ENCODE measurements at regions not wholly inside any gene's neighbourhood (a gene's known extent, or its start where the extent isn't known, plus 50 kb on each side); places are given as distances from the start of the nearest gene placed in this dataset.
A peak's percentile ranks its signal among the peaks of the same experiment; 100 is the strongest.

DNA sequence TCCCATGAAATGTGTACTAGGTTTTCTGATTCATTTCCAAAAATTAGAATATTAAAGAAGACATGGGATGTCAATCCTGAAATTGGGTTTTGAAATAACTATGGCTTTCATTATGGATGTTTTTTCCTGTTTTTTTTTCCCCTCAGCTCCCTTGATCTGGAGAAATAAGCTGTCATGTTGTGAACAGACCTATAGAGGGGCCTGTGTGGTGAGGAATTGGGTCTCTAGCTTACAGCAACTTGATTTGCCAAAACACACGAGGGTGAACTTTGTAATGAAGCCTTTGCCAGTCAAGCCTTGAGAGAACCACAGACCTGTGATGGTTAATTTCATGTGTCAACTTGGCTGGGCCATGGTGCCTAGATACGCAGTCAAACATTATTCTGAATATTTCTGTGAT is 2413.6 kb downstream of the PCDH7 start:
- no peaks in the 10 kb centered on the region for H4K20me1 ChIP-seq (ENCODE audit: insufficient read depth, low read length)
- no peaks in the 10 kb centered on the region for H3K79me2 ChIP-seq (ENCODE audit: insufficient read depth, low read length)
- Mint-ChIP-seq H3K4me3 (no peak overlapping the region), H3K27me3 (ENCODE audit: low read depth in 3 of 3) (peaks cover 0 to 1% (median 0%) of the 10 kb centered on the region in 3 donors), H3K4me1 (no peaks in the 10 kb centered on the region), H3K36me3 (no peaks in the 10 kb centered on the region), H3K27ac (peak overlapping the region in 1 of 7 donors; percentile 58), H3K9me3 (peaks cover 0 to 5% (median 0%) of the 10 kb centered on the region in 7 donors)
- H3K9ac ChIP-seq (ENCODE audit: insufficient read depth, low read length, poor library complexity, severe bottlenecking): no peak overlapping the region
- H3K27ac ChIP-seq (ENCODE audit: low read depth in 1 of 2, low read length in 2 of 2): no peak overlapping the region
- TF ChIP-seq, protein P1, sequence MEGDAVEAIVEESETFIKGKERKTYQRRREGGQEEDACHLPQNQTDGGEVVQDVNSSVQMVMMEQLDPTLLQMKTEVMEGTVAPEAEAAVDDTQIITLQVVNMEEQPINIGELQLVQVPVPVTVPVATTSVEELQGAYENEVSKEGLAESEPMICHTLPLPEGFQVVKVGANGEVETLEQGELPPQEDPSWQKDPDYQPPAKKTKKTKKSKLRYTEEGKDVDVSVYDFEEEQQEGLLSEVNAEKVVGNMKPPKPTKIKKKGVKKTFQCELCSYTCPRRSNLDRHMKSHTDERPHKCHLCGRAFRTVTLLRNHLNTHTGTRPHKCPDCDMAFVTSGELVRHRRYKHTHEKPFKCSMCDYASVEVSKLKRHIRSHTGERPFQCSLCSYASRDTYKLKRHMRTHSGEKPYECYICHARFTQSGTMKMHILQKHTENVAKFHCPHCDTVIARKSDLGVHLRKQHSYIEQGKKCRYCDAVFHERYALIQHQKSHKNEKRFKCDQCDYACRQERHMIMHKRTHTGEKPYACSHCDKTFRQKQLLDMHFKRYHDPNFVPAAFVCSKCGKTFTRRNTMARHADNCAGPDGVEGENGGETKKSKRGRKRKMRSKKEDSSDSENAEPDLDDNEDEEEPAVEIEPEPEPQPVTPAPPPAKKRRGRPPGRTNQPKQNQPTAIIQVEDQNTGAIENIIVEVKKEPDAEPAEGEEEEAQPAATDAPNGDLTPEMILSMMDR (IDR thresholded peaks at IDR 0.05): no peak
- DNase-seq: no peak
- H2AFZ ChIP-seq (ENCODE audit: insufficient read depth, low read depth, low read length, poor library complexity, severe bottlenecking): no peak overlapping the region
- H3K4me1 ChIP-seq (ENCODE audit: control insufficient read depth in 1 of 2, insufficient read depth in 2 of 2, low read length in 2 of 2): no peaks in the 10 kb centered on the region
- no peaks in the 10 kb centered on the region for H3K9me3 ChIP-seq (replicated peaks in 1 of 2; ENCODE audit: control insufficient read depth in 1 of 2, insufficient read depth in 1 of 2, low read length in 2 of 2)
- no peaks in the 10 kb centered on the region for H3K27me3 ChIP-seq (ENCODE audit: control insufficient read depth in 2 of 2, insufficient read depth in 2 of 2, low read length in 2 of 2)
- intact Hi-C loops (cut with micrococcal nuclease): no loop called here
- 56% methylated on average over 1 of the region's 2 CpGs for WGBS (ENCODE audit: insufficient coverage)
- no peak overlapping the region for H3K4me2 ChIP-seq (replicated peaks; ENCODE audit: extremely low read depth, low read length, poor library complexity, severe bottlenecking)
- H3K36me3 ChIP-seq (replicated peaks in 1 of 2; ENCODE audit: control insufficient read depth in 1 of 2, insufficient read depth in 2 of 2, low read length in 2 of 2): no peaks in the 10 kb centered on the region
- no peak overlapping the region for H3K4me3 ChIP-seq (replicated peaks in 1 of 3; ENCODE audit: low read depth in 2 of 3, low read length in 3 of 3)

DNA sequence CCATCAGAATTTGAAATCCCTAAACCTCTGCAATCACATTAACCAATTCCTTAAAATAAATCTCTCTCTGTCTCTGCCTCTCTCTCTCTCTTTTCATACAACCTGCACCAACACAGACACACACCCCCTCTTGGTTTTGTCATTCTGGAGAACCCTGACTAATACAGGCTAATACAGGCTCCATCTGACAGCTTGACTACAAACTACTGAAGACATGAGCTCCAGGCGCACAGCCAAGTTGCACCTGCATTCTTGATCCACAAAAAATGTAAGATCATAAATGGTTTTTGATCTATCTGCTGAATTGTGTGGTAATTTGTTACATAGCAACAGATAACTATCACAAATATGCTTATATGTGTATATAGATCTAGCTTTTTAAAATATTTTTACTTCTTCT is 2414.2 kb downstream of the PCDH7 start:
- H3K4me1 Mint-ChIP-seq: no peaks in the 10 kb centered on the region
- H3K27me3 ChIP-seq (ENCODE audit: control insufficient read depth in 2 of 2, insufficient read depth in 2 of 2, low read length in 2 of 2): no peaks in the 10 kb centered on the region
- no peak overlapping the region for H3K4me3 Mint-ChIP-seq
- intact Hi-C loops (cut with micrococcal nuclease): no loop called here
- H3K27ac Mint-ChIP-seq: no peak overlapping the region
- H3K79me2 ChIP-seq (ENCODE audit: insufficient read depth, low read length): no peaks in the 10 kb centered on the region
- WGBS (ENCODE audit: insufficient coverage): no CpG with 5 or more reads among the region's 1 CpG
- H2AFZ ChIP-seq (ENCODE audit: insufficient read depth, low read depth, low read length, poor library complexity, severe bottlenecking): no peak overlapping the region
- H3K27ac ChIP-seq (ENCODE audit: low read depth in 1 of 2, low read length in 2 of 2): no peak overlapping the region
- H3K9me3 ChIP-seq (replicated peaks in 1 of 2; ENCODE audit: control insufficient read depth in 1 of 2, insufficient read depth in 1 of 2, low read length in 2 of 2): no peaks in the 10 kb centered on the region
- no peaks in the 10 kb centered on the region for H3K4me1 ChIP-seq (ENCODE audit: control insufficient read depth in 1 of 2, insufficient read depth in 2 of 2, low read length in 2 of 2)
- H3K36me3 Mint-ChIP-seq: no peaks in the 10 kb centered on the region
- TF ChIP-seq, protein P1 (IDR thresholded peaks at IDR 0.05): no peak
- no peak overlapping the region for H3K4me3 ChIP-seq (replicated peaks in 1 of 3; ENCODE audit: low read depth in 2 of 3, low read length in 3 of 3)
- H4K20me1 ChIP-seq (ENCODE audit: insufficient read depth, low read length): no peaks in the 10 kb centered on the region
- H3K4me2 ChIP-seq (replicated peaks; ENCODE audit: extremely low read depth, low read length, poor library complexity, severe bottlenecking): no peak overlapping the region
- DNase-seq: no peak
- no peaks in the 10 kb centered on the region for H3K36me3 ChIP-seq (replicated peaks in 1 of 2; ENCODE audit: control insufficient read depth in 1 of 2, insufficient read depth in 2 of 2, low read length in 2 of 2)
- no peak overlapping the region for H3K9ac ChIP-seq (ENCODE audit: insufficient read depth, low read length, poor library complexity, severe bottlenecking)
- H3K27me3 Mint-ChIP-seq (ENCODE audit: low read depth in 3 of 3): peaks cover 0 to 1% (median 0%) of the 10 kb centered on the region in 3 donors
- peaks cover 0 to 5% (median 0%) of the 10 kb centered on the region in 7 donors for H3K9me3 Mint-ChIP-seq
